Sigmoid colon (tissue), 4 donors: ENCODE measurements at regions not wholly inside any gene's neighbourhood (a gene's known extent, or its start where the extent isn't known, plus 50 kb on each side); places are given as distances from the start of the nearest gene placed in this dataset.
"Not testable (repeated sequence)": the region's sequence is repeated elsewhere in the genome, so short reads cannot be mapped to it uniquely, and the experiment has no call there.

ENCODE experiments used
- EP300 ChIP-seq, 4 donors: sonication (generic); formaldehyde crosslinking; IDR thresholded peaks; one replicate each; pipeline ENCODE4 v1.6.1; 2017; ENCODE audit warnings: antibody characterized with exemption in 4 of 4
- POLR2A ChIP-seq, 2 donors: fragments of 450-650 bp; IDR thresholded peaks; one replicate each; pipeline ENCODE4 v1.6.1; 2016; ENCODE audit warnings: antibody characterized with exemption in 2 of 2, mild to moderate bottlenecking in 2 of 2, moderate library complexity in 2 of 2
- TF ChIP-seq, protein P1 (sequence below), 4 experiments: fragments of 450-650 bp in 3 of 4; fragments of 200-600 bp in 1 of 4; IDR thresholded peaks; one replicate each; pipeline ENCODE4 v1.5.1; 2016 to 2019; ENCODE audit warnings: antibody characterized with exemption in 4 of 4, mild to moderate bottlenecking in 3 of 4, moderate library complexity in 2 of 4

DNA sequence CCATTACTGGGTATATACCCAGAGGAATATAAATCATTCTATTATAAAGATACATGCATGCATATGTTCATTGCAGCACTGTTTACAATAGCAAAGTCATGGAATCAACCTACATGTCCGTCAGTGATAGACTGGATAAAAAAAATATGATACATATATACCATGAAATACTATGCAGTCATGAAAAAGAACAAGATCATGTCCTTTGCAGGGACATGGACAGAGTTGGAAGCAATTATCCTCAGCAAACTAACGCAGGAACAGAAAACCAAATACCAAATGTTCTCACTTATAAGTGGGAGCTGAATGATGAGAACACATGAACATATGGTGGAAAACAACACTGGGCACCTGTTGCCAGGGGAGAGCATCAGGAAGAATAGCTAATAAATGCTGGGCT, 88.4 kb upstream of the ZNF92 start:
- TF ChIP-seq, protein P1, sequence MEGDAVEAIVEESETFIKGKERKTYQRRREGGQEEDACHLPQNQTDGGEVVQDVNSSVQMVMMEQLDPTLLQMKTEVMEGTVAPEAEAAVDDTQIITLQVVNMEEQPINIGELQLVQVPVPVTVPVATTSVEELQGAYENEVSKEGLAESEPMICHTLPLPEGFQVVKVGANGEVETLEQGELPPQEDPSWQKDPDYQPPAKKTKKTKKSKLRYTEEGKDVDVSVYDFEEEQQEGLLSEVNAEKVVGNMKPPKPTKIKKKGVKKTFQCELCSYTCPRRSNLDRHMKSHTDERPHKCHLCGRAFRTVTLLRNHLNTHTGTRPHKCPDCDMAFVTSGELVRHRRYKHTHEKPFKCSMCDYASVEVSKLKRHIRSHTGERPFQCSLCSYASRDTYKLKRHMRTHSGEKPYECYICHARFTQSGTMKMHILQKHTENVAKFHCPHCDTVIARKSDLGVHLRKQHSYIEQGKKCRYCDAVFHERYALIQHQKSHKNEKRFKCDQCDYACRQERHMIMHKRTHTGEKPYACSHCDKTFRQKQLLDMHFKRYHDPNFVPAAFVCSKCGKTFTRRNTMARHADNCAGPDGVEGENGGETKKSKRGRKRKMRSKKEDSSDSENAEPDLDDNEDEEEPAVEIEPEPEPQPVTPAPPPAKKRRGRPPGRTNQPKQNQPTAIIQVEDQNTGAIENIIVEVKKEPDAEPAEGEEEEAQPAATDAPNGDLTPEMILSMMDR (IDR thresholded peaks at IDR 0.05), result not testable (repeated sequence)
- not testable (repeated sequence) for TF ChIP-seq POLR2A, EP300 (IDR thresholded peaks at IDR 0.05)
